ENCODE measurements at regions not wholly inside any gene's neighbourhood (a gene's known extent, or its start where the extent isn't known, plus 50 kb on each side); places are given as distances from the start of the nearest gene placed in this dataset.
A peak's percentile ranks its signal among the peaks of the same experiment; 100 is the strongest.

GRCh38 chr21:24310788-24311187 lies 1296.5 kb downstream of the MRPL39 start:
- no peak for DNase-seq

- no peak for DNase-seq
Observed at GRCh38 chr21:24308183-24308582, 1299.1 kb downstream of the MRPL39 start.

- no peak for DNase-seq
Observed at GRCh38 chr21:24302400-24302799, 1304.9 kb downstream of the MRPL39 start.

GRCh38 chr21:24298040-24298439 lies 1309.2 kb downstream of the MRPL39 start:
- DNase-seq: no peak

- DNase-seq: no peak
Observed at GRCh38 chr21:24294171-24294570, 1313.1 kb downstream of the MRPL39 start.

- peak; percentile 39 for DNase-seq
Observed at GRCh38 chr21:24290151-24290833, 1317.0 kb downstream of the MRPL39 start.

GRCh38 chr21:24289539-24289938 lies 1317.7 kb downstream of the MRPL39 start:
- no peak for DNase-seq

GRCh38 chr21:24280596-24280995 lies 1326.7 kb downstream of the MRPL39 start:
- DNase-seq: no peak

- DNase-seq: no peak
Observed at GRCh38 chr21:24278711-24279110, 1328.6 kb downstream of the MRPL39 start.

GRCh38 chr21:24276204-24276603 lies 1331.1 kb downstream of the MRPL39 start:
- no peak for DNase-seq

- no peak for DNase-seq
Observed at GRCh38 chr21:24275616-24276015, 1331.7 kb downstream of the MRPL39 start.

GRCh38 chr21:24272521-24272938 lies 1334.8 kb downstream of the MRPL39 start:
- no peak for DNase-seq

- DNase-seq: no peak
Observed at GRCh38 chr21:24265987-24266386, 1341.3 kb downstream of the MRPL39 start.

- DNase-seq: no peak
Observed at GRCh38 chr21:24260751-24261150, 1346.5 kb downstream of the MRPL39 start.

GRCh38 chr21:24259241-24259640 lies 1348.0 kb downstream of the MRPL39 start:
- no peak for DNase-seq

GRCh38 chr21:24255591-24255990 lies 1351.7 kb downstream of the MRPL39 start:
- no peak for DNase-seq

GRCh38 chr21:24225431-24225830 lies 1381.8 kb downstream of the MRPL39 start:
- no peak for DNase-seq

GRCh38 chr21:24224422-24224821 lies 1382.9 kb downstream of the MRPL39 start:
- no peak for DNase-seq

GRCh38 chr21:24223624-24224023 lies 1383.7 kb downstream of the MRPL39 start:
- no peak for DNase-seq

- DNase-seq: no peak
Observed at GRCh38 chr21:24222676-24223075, 1384.6 kb downstream of the MRPL39 start.

- no peak for DNase-seq
Observed at GRCh38 chr21:24220446-24220845, 1386.8 kb downstream of the MRPL39 start.

GRCh38 chr21:24217151-24217550 lies 1390.1 kb downstream of the MRPL39 start:
- no peak for DNase-seq

- no peak for DNase-seq
Observed at GRCh38 chr21:24210130-24210529, 1397.2 kb downstream of the MRPL39 start.

- no peak for DNase-seq
Observed at GRCh38 chr21:24208562-24209260, 1398.6 kb downstream of the MRPL39 start.

- DNase-seq: no peak
Observed at GRCh38 chr21:24205319-24205718, 1402.0 kb downstream of the MRPL39 start.

Data from central memory CD4-positive, alpha-beta T cell (primary cell).